ENCODE measurements at regions not wholly inside any gene's neighbourhood (a gene's known extent, or its start where the extent isn't known, plus 50 kb on each side); places are given as distances from the start of the nearest gene placed in this dataset.

DNA sequence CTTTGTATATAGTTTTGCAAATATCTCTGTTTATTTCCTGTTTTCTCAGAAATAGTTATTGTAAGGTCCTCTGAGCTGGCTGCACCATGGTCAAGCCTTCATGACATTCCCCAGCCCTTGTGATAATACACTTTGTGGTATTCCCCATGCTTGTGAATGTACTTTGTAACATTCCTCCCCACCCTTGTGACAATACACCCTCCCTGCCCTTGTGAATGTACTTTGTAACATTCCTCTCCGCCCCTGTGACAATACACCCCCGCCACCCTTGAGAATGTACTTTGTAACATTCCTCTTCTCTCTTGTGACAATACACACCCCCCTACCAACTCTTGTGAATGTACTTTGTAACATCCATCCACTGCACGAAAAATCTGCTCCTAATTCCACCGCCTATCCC is 530.7 kb downstream of the CENPC start:
- Histone ChIP-seq H3K4me2 (ENCODE audit: low read depth, low read length) (no peak overlapping the region), H2AFZ (ENCODE audit: low read length) (no peak overlapping the region), H3K9me2 (replicated peaks; ENCODE audit: insufficient read depth, low read length) (no peaks in the 10 kb centered on the region), H3K79me2 (ENCODE audit: low read length) (no peaks in the 10 kb centered on the region), H3K9me3 (replicated peaks; ENCODE audit: insufficient read depth, low read length) (no peaks in the 10 kb centered on the region), H3K27ac (ENCODE audit: low read length) (no peak overlapping the region), H3K36me3 (replicated peaks; ENCODE audit: insufficient read depth, low read length) (no peaks in the 10 kb centered on the region), H3K4me3 (ENCODE audit: low read length) (no peak overlapping the region), H3K9ac (ENCODE audit: low read length) (no peak overlapping the region), H4K20me1 (ENCODE audit: insufficient read depth, low read length) (no peaks in the 10 kb centered on the region), H3K4me1 (ENCODE audit: low read length) (no peaks in the 10 kb centered on the region), H3K27me3 (replicated peaks; ENCODE audit: insufficient read depth, low read length) (no peaks in the 10 kb centered on the region), H3F3A (ENCODE audit: insufficient read depth, low read length) (no peaks in the 10 kb centered on the region)
- TF ChIP-seq, protein P1, sequence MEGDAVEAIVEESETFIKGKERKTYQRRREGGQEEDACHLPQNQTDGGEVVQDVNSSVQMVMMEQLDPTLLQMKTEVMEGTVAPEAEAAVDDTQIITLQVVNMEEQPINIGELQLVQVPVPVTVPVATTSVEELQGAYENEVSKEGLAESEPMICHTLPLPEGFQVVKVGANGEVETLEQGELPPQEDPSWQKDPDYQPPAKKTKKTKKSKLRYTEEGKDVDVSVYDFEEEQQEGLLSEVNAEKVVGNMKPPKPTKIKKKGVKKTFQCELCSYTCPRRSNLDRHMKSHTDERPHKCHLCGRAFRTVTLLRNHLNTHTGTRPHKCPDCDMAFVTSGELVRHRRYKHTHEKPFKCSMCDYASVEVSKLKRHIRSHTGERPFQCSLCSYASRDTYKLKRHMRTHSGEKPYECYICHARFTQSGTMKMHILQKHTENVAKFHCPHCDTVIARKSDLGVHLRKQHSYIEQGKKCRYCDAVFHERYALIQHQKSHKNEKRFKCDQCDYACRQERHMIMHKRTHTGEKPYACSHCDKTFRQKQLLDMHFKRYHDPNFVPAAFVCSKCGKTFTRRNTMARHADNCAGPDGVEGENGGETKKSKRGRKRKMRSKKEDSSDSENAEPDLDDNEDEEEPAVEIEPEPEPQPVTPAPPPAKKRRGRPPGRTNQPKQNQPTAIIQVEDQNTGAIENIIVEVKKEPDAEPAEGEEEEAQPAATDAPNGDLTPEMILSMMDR (IDR thresholded peaks at IDR 0.05; ENCODE audit: low read length), result no peak
- no peak for TF ChIP-seq EZH2 (optimal IDR thresholded peaks at IDR 0.05; ENCODE audit: low read depth, low read length)
- TF ChIP-seq EZH2phosphoT487 (IDR thresholded peaks at IDR 0.05; ENCODE audit: low read length), result no peak
- no peak for DNase-seq

DNA sequence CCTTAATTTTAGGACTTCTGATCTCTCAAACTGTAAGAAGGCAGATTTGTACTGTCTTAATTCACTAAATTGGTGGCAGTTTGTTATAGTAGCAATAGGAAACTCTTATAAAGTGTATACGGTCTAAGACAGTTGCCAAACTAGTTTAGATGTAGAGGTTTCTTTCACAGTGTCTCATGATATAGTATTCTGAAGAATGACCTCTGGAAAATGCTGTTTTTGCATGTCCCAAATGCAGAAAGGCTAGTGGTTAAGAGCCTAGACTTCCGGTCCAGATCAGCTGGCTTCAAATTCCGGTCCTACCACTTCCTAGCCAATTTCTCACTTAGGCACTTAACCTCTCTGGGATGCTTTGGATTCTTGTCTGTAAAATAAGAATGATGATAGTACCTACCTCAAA is 538.5 kb downstream of the CENPC start:
- H3K9me3 ChIP-seq (replicated peaks; ENCODE audit: insufficient read depth, low read length), result no peaks in the 10 kb centered on the region
- H3K27ac ChIP-seq (ENCODE audit: low read length), result no peak overlapping the region
- H2AFZ ChIP-seq (ENCODE audit: low read length), result no peak overlapping the region
- H3K9me2 ChIP-seq (replicated peaks; ENCODE audit: insufficient read depth, low read length), result no peaks in the 10 kb centered on the region
- no peaks in the 10 kb centered on the region for H3K79me2 ChIP-seq (ENCODE audit: low read length)
- no peaks in the 10 kb centered on the region for H3K36me3 ChIP-seq (replicated peaks; ENCODE audit: insufficient read depth, low read length)
- no peaks in the 10 kb centered on the region for H3F3A ChIP-seq (ENCODE audit: insufficient read depth, low read length)
- H3K9ac ChIP-seq (ENCODE audit: low read length), result no peak overlapping the region
- no peak overlapping the region for H3K4me3 ChIP-seq (ENCODE audit: low read length)
- H3K4me2 ChIP-seq (ENCODE audit: low read depth, low read length), result no peak overlapping the region
- no peaks in the 10 kb centered on the region for H3K27me3 ChIP-seq (replicated peaks; ENCODE audit: insufficient read depth, low read length)
- H3K4me1 ChIP-seq (ENCODE audit: low read length), result no peaks in the 10 kb centered on the region
- no peak for TF ChIP-seq EZH2phosphoT487 (IDR thresholded peaks at IDR 0.05; ENCODE audit: low read length)
- TF ChIP-seq EZH2 (optimal IDR thresholded peaks at IDR 0.05; ENCODE audit: low read depth, low read length), result no peak
- TF ChIP-seq, protein P1 (IDR thresholded peaks at IDR 0.05; ENCODE audit: low read length), result no peak
- DNase-seq, result no peak
- no peaks in the 10 kb centered on the region for H4K20me1 ChIP-seq (ENCODE audit: insufficient read depth, low read length)

DNA sequence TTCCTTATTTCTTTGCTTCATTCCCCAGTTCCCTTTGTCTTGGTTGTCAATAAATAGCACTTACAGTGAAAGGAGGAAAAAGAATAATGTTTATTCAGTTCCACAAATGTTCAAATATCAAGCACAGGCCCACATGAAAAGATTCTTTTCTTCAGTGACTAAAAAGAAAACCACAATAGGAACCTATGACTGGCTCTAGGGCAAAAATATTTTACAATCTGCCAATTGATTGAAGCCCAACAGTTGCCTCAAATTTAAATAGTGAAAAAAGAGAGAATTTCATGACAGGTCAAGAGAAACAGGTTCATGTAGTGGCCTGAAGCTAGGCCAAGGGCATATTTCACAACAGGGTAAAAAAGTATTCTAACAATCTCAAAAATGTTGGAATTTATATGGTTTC is 553.8 kb downstream of the CENPC start:
- H3F3A ChIP-seq (ENCODE audit: insufficient read depth, low read length), result no peaks in the 10 kb centered on the region
- H3K27ac ChIP-seq (ENCODE audit: low read length), result no peak overlapping the region

More for the DNA sequence above, 553.8 kb downstream of the CENPC start:
- Histone ChIP-seq H3K9ac (ENCODE audit: low read length) (no peak overlapping the region), H4K20me1 (ENCODE audit: insufficient read depth, low read length) (no peaks in the 10 kb centered on the region), H3K4me2 (ENCODE audit: low read depth, low read length) (no peak overlapping the region), H3K4me1 (ENCODE audit: low read length) (no peaks in the 10 kb centered on the region), H2AFZ (ENCODE audit: low read length) (no peak overlapping the region), H3K36me3 (replicated peaks; ENCODE audit: insufficient read depth, low read length) (no peaks in the 10 kb centered on the region), H3K9me2 (replicated peaks; ENCODE audit: insufficient read depth, low read length) (no peaks in the 10 kb centered on the region), H3K27me3 (replicated peaks; ENCODE audit: insufficient read depth, low read length) (no peaks in the 10 kb centered on the region), H3K79me2 (ENCODE audit: low read length) (no peaks in the 10 kb centered on the region), H3K9me3 (replicated peaks; ENCODE audit: insufficient read depth, low read length) (no peaks in the 10 kb centered on the region), H3K4me3 (ENCODE audit: low read length) (no peak overlapping the region)
- DNase-seq, result no peak
- TF ChIP-seq, protein P1 (IDR thresholded peaks at IDR 0.05; ENCODE audit: low read length), result no peak
- no peak for TF ChIP-seq EZH2phosphoT487 (IDR thresholded peaks at IDR 0.05; ENCODE audit: low read length)
- TF ChIP-seq EZH2 (optimal IDR thresholded peaks at IDR 0.05; ENCODE audit: low read depth, low read length), result no peak

Data from MM.1S (cell line).